DND-41 (cell line): ENCODE measurements at regions not wholly inside any gene's neighbourhood (a gene's known extent, or its start where the extent isn't known, plus 50 kb on each side); places are given as distances from the start of the nearest gene placed in this dataset.

Source experiments
- ATAC-seq: fragments of 200-7000 bp; cut with Tn5 transposase; 3 replicates; pipeline ENCODE4 v1.9.1; 2021; ENCODE audit warnings: low read depth; ENCODE audit not compliant: insufficient read depth
- DNase-seq: peaks from one replicate; pipeline ENCODE4 v3.0.0-alpha.2; 2020
- H2AFZ ChIP-seq: 2 replicates; pipeline ENCODE4 v1.6.0; 2012; ENCODE audit warnings: low read depth, low read length
- H3K27ac ChIP-seq: 2 replicates; pipeline ENCODE4 v1.5.1; 2012; ENCODE audit warnings: low read length, inconsistent platforms
- H3K27me3 ChIP-seq: fragments of 200-600 bp; sonication (generic); 2 replicates; pipeline ENCODE4 v1.6.0; 2012; ENCODE audit warnings: low read length, mild to moderate bottlenecking, inconsistent platforms; ENCODE audit not compliant: insufficient read depth, poor library complexity
- H3K36me3 ChIP-seq: 2 replicates; pipeline ENCODE4 v1.5.1; 2012; ENCODE audit warnings: low read length, inconsistent platforms; ENCODE audit not compliant: insufficient read depth
- H3K4me1 ChIP-seq: 2 replicates; pipeline ENCODE4 v1.5.1; 2012; ENCODE audit warnings: mild to moderate bottlenecking, low read length; ENCODE audit not compliant: insufficient read depth
- H3K4me2 ChIP-seq: 2 replicates; pipeline ENCODE4 v1.6.0; 2012; ENCODE audit warnings: mild to moderate bottlenecking, moderate library complexity, low read length, inconsistent platforms; ENCODE audit not compliant: insufficient read depth
- H3K4me3 ChIP-seq, 2 experiments: fragments of 200-600 bp in 1 of 2; shearing (Covaris generic) in 1 of 2; 2 replicates each; pipeline ENCODE4 v1.5.1; 2012 to 2016; ENCODE audit warnings: inconsistent platforms in 2 of 2, low read length in 2 of 2, mild to moderate bottlenecking in 2 of 2, low read depth in 1 of 2, moderate library complexity in 1 of 2
- H3K79me2 ChIP-seq: 2 replicates; pipeline ENCODE4 v1.6.0; 2012; ENCODE audit warnings: low read length, inconsistent platforms; ENCODE audit not compliant: insufficient read depth
- H3K9ac ChIP-seq: 2 replicates; pipeline ENCODE4 v1.6.0; 2012; ENCODE audit warnings: low read depth, mild to moderate bottlenecking, inconsistent platforms, low read length, moderate library complexity
- H3K9me3 ChIP-seq: 2 replicates; pipeline ENCODE4 v1.5.1; 2012; ENCODE audit warnings: low read length, moderate library complexity, mild to moderate bottlenecking, inconsistent platforms; ENCODE audit not compliant: insufficient read depth, severe bottlenecking
- H4K20me1 ChIP-seq: 2 replicates; pipeline ENCODE4 v1.6.0; 2012; ENCODE audit warnings: low read length; ENCODE audit not compliant: insufficient read depth
- EZH2 ChIP-seq: IDR thresholded peaks from 3 replicates; pipeline ENCODE4 v1.6.1; 2012; ENCODE audit warnings: borderline replicate concordance, low read depth, mild to moderate bottlenecking, moderate library complexity, low read length, inconsistent platforms; ENCODE audit not compliant: severe bottlenecking
- TF ChIP-seq, protein P1 (sequence below): IDR thresholded peaks from 2 replicates; pipeline ENCODE4 v1.5.1; 2012; ENCODE audit warnings: borderline replicate concordance, low read length, moderate library complexity, mild to moderate bottlenecking; ENCODE audit not compliant: poor library complexity, severe bottlenecking; ENCODE audit errors: extremely low read depth

DNA sequence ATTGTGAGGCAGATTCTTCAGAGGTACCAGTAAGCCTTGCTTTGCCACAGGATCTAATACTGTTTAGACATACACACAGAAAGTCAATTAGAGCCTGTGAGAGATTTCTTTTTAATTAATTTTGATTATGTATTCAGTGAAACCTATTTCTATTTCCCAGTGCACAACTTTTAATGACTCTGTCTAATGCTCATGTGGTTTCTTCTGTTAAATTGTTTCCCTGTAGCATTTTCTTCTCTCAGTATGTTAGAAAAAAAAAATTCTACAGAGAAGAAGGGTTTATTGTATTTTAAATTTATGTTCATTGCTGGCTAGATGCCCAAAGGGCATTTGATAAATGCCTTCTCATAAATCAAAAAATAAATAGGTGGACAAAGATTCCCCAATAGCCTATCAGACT is 293.7 kb downstream of the C6orf118 start:
- Histone ChIP-seq H2AFZ (no peak overlapping the region), H3K36me3 (no peaks in the 10 kb centered on the region), H3K79me2 (no peaks in the 10 kb centered on the region), H3K4me1 (no peaks in the 10 kb centered on the region), H3K9me3 (no peaks in the 10 kb centered on the region), H3K4me3 (no peak overlapping the region), H4K20me1 (no peaks in the 10 kb centered on the region), H3K4me2 (no peak overlapping the region), H3K9ac (no peak overlapping the region), H3K27ac (no peak overlapping the region), H3K27me3 (no peaks in the 10 kb centered on the region)
- TF ChIP-seq EZH2: no peak
- TF ChIP-seq, protein P1, sequence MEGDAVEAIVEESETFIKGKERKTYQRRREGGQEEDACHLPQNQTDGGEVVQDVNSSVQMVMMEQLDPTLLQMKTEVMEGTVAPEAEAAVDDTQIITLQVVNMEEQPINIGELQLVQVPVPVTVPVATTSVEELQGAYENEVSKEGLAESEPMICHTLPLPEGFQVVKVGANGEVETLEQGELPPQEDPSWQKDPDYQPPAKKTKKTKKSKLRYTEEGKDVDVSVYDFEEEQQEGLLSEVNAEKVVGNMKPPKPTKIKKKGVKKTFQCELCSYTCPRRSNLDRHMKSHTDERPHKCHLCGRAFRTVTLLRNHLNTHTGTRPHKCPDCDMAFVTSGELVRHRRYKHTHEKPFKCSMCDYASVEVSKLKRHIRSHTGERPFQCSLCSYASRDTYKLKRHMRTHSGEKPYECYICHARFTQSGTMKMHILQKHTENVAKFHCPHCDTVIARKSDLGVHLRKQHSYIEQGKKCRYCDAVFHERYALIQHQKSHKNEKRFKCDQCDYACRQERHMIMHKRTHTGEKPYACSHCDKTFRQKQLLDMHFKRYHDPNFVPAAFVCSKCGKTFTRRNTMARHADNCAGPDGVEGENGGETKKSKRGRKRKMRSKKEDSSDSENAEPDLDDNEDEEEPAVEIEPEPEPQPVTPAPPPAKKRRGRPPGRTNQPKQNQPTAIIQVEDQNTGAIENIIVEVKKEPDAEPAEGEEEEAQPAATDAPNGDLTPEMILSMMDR: no peak
- DNase-seq: no peak
- ATAC-seq: no peak

DNA sequence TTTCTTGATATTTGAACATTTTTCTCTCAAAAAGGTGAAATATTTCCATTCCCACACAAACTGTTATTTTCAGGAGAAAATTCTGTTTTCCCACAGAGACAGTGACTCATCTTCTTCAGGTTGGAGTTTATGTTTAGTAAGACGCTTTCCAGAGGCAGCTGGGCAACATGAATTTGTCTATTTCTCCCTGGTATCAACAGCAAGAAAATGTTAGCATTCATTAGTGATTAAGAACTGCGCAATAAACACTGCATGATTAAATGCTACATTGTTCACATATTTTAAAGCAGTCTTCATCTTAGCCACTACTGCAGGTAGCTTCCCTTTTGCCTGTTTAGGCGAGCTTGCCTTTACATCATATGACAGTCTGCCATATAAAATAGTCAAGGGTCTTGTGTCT is 295.7 kb downstream of the C6orf118 start:
- Histone ChIP-seq H3K4me1 (no peaks in the 10 kb centered on the region), H3K27ac (no peak overlapping the region), H3K9me3 (no peaks in the 10 kb centered on the region), H3K4me3 (no peak overlapping the region), H4K20me1 (no peaks in the 10 kb centered on the region), H3K4me2 (no peak overlapping the region), H3K9ac (no peak overlapping the region), H3K27me3 (no peaks in the 10 kb centered on the region), H3K36me3 (no peaks in the 10 kb centered on the region), H2AFZ (no peak overlapping the region), H3K79me2 (no peaks in the 10 kb centered on the region)
- DNase-seq: no peak
- no peak for TF ChIP-seq EZH2
- TF ChIP-seq, protein P1: no peak
- no peak for ATAC-seq

- H3K9ac ChIP-seq: no peak overlapping the region
- no peak overlapping the region for H2AFZ ChIP-seq
Measured at GRCh38 chr6:165012183-165012582, 297.2 kb downstream of the C6orf118 start.

More at GRCh38 chr6:165012183-165012582, 297.2 kb downstream of the C6orf118 start:
- no peaks in the 10 kb centered on the region for H3K4me1 ChIP-seq
- H3K36me3 ChIP-seq: no peaks in the 10 kb centered on the region
- no peaks in the 10 kb centered on the region for H4K20me1 ChIP-seq
- ATAC-seq: no peak
- no peaks in the 10 kb centered on the region for H3K27me3 ChIP-seq
- DNase-seq: no peak
- no peak for TF ChIP-seq EZH2
- TF ChIP-seq, protein P1: no peak
- no peak overlapping the region for H3K4me3 ChIP-seq
- no peaks in the 10 kb centered on the region for H3K79me2 ChIP-seq
- H3K4me2 ChIP-seq: no peak overlapping the region
- no peak overlapping the region for H3K27ac ChIP-seq
- H3K9me3 ChIP-seq: no peaks in the 10 kb centered on the region
